ENCODE measurements at regions not wholly inside any gene's neighbourhood (a gene's known extent, or its start where the extent isn't known, plus 50 kb on each side); places are given as distances from the start of the nearest gene placed in this dataset.

GRCh38 chr4:179051206-179051605 is 1609.0 kb upstream of the AGA start:
- Histone ChIP-seq H4K20me1 (ENCODE audit: insufficient read depth, low read length) (no peaks in the 10 kb centered on the region), H3K27me3 (ENCODE audit: control insufficient read depth, insufficient read depth, low read length) (no peaks in the 10 kb centered on the region), H3K9me1 (ENCODE audit: insufficient read depth, low read length) (no peaks in the 10 kb centered on the region), H3K4me1 (ENCODE audit: control insufficient read depth, insufficient read depth, low read length) (no peaks in the 10 kb centered on the region), H3K79me1 (ENCODE audit: low read depth in 1 of 2, low read length in 2 of 2) (no peaks in the 10 kb centered on the region), H3K9me3 (ENCODE audit: control insufficient read depth, insufficient read depth, low read length) (peaks cover 5% of the 10 kb centered on the region), H4K91ac (ENCODE audit: insufficient read depth, low read depth, low read length) (no peak overlapping the region), H3K56ac (ENCODE audit: extremely low read depth, insufficient read depth, low read length) (no peak overlapping the region), H3K4me3 (ENCODE audit: insufficient read depth, low read depth, low read length) (no peak overlapping the region), H2BK120ac (ENCODE audit: low read depth, low read length) (no peak overlapping the region), H3K9ac (ENCODE audit: low read depth, low read length) (no peak overlapping the region), H3K23ac (ENCODE audit: low read depth, low read length) (no peak overlapping the region), H3K4me2 (ENCODE audit: low read depth, low read length) (no peak overlapping the region), H3K18ac (ENCODE audit: low read depth, low read length) (no peak overlapping the region), H4K5ac (ENCODE audit: low read depth, low read length) (no peak overlapping the region), H3K4ac (ENCODE audit: low read depth, low read length) (no peak overlapping the region), H3K14ac (replicated peaks; ENCODE audit: low read depth, low read length) (no peak overlapping the region), H2BK15ac (ENCODE audit: low read depth, low read length) (no peak overlapping the region), H3K27ac (ENCODE audit: insufficient read depth, low read length) (no peak overlapping the region), H2AK5ac (ENCODE audit: low read depth, low read length) (no peak overlapping the region), H4K8ac (ENCODE audit: low read depth in 2 of 2, low read length in 2 of 2) (no peak overlapping the region), H2AK9ac (replicated peaks; ENCODE audit: low read depth, low read length, poor library complexity) (no peak overlapping the region), H2BK20ac (ENCODE audit: low read depth, low read length) (no peak overlapping the region), H2BK5ac (ENCODE audit: low read depth, low read length, poor library complexity, severe bottlenecking) (no peak overlapping the region), H2AFZ (replicated peaks; ENCODE audit: low read length, poor library complexity) (no peak overlapping the region), H3K36me3 (ENCODE audit: control insufficient read depth, insufficient read depth, low read length) (no peaks in the 10 kb centered on the region)
- BruUV-seq (replicated peaks): no TSS peak
- TF ChIP-seq SMC3 (IDR thresholded peaks at IDR 0.05; ENCODE audit: low read depth, low read length) (no peak), NFE2L2 (IDR thresholded peaks at IDR 0.05; ENCODE audit: low read depth, low read length) (no peak), CTCF (conservative IDR thresholded peaks at IDR 0.05; ENCODE audit: low read depth, low read length) (no peak), RAD21 (IDR thresholded peaks at IDR 0.05; ENCODE audit: low read length) (no peak), FOS (IDR thresholded peaks at IDR 0.05; ENCODE audit: low read depth, low read length) (no peak)
- in situ Hi-C loops (cut with MboI; ENCODE audit: low sequenced_read_pairs) (no loop called here), intact Hi-C loops (cut with micrococcal nuclease) (no loop called here), dilution Hi-C loops (cut with HindIII; ENCODE audit: low sequenced_read_pairs, unreplicated experiment) (no loop called here)
- WGBS, 2 experiments (ENCODE audit: extremely low coverage in 2 of 2, insufficient read length in 1 of 2): no CpG with 5 or more reads among the region's 1 CpG
- ChIA-PET CTCF (no interaction called here), POLR2A (ENCODE audit: unreplicated experiment) (no interaction called here)
- ATAC-seq (ENCODE audit: low read depth) (no peak), DNase-seq (no peak)

All from IMR-90 (cell line).